ENCODE measurements at regions not wholly inside any gene's neighbourhood (a gene's known extent, or its start where the extent isn't known, plus 50 kb on each side); places are given as distances from the start of the nearest gene placed in this dataset.

DNA sequence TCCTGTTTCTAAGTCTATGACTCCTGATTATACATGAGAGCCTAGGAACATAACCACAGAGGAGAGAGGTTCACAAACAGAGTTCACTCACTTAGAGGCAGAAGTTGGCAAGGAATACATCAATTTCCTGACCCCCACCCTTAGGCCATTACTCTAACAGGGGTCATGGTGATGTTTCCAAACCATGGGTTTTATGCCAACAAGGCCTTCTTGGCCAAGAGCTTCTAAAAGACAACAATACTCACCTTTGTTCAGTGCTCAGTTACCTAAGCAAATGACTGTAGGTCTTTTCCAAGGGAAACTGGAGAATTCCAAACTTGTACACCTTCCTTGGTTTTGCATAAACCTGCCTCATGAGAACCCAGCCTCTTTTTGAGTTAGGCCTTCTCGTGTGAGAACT, 52.6 kb downstream of the ERICH4 start:
- no peak for ATAC-seq

DNA sequence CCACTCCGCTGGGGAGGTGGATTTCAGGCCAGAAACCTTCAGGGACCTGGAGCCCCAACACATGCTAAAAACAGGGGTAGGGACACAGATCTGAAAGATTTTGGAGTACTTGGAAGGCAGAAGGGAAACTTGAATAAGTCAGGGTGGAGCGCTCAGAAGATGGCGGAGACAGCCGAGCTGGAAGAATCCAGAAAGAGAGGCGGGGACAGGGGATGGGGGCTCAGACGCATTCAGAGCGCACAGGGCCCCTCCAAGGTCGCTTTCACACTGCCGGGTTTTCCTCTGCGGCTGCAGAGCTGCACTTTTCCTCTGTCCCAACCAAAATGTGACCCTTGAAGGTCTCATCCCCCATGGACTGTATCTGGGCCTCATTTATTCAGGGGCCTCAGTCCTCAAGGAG, 56.9 kb downstream of the ERICH4 start:
- ATAC-seq: no peak

DNA sequence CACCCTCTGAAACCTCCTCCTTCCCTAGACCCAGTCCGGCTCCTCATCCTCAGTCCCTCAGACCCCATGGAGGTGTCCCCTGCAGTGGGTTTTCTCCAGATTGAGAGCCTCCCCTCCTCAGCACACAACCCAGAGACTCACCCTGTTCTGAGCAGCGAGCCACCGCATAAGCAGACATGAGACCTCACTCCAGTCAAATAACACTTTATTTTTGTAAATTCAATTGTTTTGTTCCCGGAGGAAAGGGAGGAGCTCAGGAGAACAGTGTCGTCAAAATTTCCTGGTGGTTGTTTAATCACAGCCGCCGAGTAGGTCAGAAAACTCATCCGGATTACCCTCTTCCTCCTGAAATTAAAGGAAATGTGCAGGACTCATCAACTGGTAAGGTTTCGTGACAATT, 57.5 kb downstream of the ERICH4 start:
- ATAC-seq: no peak

DNA sequence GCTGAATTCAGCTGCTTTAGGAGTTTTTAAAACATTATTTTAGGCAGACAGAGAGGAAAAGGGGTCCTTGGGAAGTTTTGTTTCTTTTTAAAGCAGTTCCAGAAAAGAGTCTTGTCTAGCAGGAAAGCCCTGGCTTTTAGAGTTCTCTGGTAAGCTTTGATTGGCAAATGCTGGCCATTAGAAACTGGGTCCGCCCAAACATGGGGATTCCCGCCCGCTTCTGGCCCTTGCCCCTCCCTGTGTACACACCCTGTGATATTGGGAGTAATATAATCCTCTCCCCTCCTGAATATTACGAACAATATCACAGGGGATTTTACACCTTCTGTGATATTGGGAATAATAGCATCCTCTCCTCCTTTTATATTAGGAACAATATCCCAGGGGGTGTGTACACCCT, 58.9 kb downstream of the ERICH4 start:
- ATAC-seq: no peak

DNA sequence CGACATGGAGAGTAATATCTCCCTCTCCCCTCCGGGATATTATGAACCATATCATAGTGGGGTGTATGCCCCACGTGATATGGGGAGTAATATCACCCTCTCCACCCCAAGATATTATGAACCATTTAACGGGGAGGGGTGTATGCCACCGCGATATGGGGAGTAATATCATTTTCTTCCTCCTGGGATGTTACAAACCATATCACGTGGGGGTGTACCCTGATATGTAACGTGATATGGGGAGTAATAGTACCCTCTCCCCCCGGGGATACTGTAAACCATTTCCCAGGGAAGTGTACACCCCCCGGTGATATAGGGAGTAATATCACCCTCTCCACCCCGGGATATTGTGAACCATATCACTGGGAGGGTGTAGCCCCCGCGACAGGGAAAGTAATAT, 62.1 kb downstream of the ERICH4 start:
- no peak for ATAC-seq

DNA sequence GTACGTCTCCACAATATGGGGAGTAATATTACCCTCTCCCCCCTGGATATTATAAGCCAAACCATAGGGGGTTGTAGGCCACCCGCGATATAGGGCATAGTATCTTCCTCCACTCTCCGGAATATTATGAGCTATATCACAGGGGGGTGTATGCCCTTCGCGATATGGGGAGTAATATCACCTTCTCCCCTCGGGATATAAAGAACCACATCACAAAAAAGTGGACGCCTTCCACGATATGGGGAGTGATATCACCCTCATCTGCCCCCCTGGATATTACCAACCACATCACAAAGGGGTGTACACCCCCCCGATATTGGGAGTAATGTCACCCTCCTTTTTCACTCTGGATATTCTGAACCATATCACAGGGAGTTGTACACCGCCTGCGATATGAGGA, 65.5 kb upstream of the CEACAM21 start:
- no peak for ATAC-seq

DNA sequence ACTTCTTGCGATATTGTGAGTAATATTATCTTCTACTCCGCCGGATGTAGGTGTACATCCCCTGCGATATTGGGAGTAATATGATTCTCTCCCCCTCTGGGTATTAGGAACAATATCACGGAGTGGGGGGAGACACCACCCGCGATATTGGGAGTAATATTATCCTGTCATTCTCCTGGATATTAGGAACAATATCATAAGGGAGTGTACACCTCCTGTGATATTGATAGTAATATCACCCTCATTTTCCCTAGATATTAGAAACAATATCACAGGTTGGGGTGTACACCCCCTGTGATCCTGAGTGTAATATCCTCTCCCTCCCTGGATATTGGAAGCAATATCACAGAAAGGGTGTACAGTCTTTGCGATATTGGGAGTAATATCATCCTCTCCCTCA, 64.3 kb upstream of the CEACAM21 start:
- no peak for ATAC-seq

DNA sequence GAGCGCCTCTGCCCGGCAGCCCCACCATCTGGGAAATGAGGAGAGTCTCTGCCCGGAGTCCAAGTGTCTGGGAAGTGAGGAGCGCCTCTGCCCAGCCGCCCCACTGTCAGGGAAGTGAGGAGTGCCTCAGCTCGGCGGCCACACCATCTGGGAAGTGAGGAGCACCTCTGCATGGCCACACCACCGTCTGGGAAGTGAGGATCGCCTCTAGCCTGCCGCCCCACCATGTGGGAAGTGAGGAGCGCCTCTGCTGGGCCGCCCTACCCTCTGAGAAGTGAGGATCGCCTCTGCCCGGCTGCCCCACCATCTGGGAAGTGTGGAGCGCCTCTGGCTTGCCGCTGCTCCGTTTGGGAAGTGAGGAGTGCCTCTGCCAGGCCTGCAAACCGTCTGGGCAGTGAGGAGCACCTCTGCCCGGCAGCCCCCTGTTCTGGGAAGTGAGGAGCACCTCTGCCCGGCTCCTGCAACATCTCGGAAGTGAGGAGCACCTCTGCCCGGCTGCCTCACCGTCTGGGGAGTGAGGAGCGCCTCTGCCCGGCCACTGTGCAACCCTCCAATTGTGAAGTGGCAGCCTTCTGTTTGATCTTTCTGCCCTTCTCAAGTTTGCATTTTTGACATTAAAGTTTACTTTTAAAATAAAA, 60.8 kb upstream of the CEACAM21 start:
- no peak for ATAC-seq

DNA sequence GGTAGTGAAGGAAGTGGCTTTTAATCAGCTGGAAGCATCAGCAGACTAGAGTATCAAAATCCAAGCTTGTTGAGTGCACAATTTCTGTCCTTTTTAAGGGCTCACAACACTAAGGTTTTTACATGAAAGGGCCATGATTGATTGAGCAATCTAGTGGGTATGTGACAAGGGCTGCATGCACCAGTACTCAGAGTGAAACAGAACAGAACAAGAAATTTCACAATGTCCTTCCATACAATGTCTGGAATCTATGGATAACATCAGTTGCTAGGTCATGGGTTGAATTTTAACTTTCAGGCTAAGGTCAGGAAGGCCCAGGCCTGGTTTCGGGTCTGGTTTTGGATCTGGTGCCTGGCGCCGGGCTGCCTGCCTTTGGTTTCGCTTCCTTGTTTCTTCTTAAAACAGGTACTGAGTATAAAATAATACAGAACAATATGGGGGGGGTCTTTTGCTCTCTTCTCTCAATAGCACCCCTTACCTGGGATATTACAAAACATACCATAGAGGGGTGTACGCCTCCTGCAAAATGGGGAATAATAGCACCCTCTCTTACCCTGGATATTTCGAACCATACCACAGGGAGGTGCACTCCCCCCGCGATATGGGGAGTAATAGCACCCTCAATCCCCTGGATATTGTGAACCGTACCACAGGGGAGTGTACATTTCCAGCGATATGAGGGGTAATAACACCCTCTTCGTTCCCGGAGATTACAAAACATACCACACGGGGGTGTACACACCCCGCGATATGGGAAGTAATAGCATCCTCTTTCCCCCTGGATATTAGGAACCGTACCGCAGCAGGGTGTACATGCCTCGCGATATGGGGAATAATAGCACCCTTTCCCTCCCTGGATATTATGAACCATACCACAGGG, 59.4 kb upstream of the CEACAM21 start:
- ATAC-seq: peak in 1 of 2 donors; percentile 24

DNA sequence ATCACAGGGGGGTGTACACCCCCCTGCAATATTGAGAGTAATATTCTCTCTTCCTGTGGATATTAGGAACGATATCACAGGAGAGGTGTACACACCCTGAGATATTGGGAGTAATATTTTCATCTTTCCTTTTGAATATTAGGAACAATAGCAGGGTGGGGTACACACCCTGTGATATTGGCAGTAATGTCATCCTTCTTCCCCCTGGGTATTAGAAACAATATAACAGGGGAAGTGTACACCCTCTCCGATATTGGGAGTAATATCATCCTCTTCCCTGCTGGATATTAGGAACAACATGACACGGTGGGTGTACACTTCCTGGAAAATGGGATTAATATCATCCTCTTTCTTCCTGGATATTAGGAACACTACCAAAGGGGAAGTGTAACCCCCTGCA, 57.8 kb upstream of the CEACAM21 start:
- no peak for ATAC-seq

DNA sequence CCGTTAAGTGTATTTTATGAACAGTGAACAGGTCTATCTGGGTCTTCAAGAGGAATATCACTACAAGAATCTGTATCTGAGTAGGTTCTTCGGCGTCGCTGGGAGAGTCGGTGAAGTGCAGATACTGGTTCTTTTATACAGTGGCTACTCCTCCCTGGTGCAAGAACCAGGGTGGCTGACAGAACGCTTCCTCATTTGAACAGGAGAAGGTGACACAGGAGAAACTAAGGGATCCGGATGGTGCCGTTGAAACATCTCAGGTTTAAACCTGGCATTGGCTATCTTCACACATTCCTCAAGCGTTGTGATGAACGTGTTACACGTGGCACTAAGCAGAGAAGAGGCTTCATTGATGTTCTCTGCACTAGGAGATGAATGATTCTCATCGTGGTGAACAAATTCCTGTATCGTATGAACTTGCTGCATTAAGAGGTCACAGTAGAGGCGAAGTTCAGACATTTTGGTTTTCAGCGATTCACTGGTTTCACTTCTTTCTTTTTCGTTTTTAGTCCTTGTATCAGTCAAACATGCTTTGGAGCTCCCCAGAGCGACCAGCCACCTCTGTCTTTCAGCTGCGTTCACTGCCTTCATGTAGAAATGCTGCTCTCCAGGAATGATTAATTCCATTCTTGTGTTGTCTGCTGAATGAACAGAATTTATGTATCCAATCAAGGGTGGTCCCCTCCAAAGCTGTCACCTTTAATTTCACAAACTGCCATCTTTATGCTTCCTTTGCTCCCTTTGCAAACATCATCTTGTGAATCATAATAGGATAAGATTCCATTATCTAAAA, 54.6 kb upstream of the CEACAM21 start:
- peak; percentile 73 to 79 for ATAC-seq

DNA sequence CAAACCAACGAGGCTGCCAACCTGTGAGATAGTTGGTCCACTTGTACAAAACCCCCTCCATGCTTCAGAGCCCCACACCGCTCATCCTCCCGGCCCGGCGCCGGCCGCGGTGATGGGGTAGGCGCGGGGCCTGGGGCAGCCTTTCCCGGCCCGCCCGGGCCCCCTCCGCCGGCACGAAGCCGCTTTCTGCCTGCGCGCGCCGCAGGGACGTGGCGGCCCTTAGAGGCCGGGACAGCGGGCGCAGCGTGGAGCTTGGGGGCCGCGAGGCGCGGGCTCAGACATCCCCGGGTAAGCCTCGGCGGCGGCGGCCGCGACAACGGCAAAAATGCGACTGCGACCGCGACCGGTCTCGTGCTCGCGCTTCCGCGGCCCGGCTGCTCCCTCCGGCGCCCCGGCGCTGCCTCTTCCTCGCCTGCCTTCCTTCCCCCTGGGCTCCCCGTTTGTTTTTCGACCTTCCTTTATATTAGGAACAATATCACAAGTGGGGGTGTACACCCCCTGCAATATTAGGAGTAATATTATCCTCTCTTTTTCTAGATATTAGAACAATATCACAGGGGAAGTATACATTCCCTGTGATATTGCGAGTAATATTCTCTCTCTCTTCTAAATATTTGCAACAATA, 53.9 kb upstream of the CEACAM21 start:
- ATAC-seq: peak; percentile 46 to 62

DNA sequence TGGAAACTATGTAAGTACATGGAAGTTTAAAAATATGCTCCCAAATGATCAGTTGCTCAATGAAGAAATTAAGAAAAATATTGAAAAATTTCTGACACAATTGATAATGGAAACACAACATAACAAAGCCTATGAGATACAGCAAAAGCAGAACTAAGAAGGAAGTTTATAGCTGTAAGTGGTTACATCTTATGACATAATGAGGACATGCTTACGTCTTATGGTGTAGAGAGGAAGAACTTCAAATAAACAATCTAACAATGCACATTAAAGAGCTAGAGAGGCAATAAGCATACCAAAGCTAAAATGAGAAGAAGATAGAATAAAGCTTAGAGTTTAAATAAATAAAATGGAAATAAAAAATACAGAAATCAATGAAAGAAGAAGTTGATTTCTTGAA, 50.0 kb upstream of the CEACAM21 start:
- ATAC-seq: no peak
